ENCODE measurements at regions not wholly inside any gene's neighbourhood (a gene's known extent, or its start where the extent isn't known, plus 50 kb on each side); places are given as distances from the start of the nearest gene placed in this dataset.

DNA sequence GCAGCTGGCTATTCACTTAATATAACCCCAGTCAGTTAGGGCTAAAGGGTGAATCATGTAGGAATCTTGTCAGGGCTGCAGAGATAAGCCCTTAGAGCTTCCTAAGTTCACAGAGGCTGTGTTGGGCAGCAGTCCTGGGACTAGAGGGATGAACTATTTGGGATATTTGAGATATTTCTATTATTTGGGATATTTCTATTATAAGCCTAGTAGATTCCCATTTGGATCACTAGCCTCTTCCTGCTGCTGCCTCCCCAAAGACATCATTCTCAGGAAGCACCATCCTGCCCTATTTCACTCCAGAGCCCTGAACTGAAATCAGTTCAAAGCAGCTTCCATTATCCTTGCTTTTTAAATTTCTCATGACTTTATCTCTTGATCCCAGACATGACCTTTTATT is 501.3 kb downstream of the NUF2 start:
- no peak for DNase-seq

DNA sequence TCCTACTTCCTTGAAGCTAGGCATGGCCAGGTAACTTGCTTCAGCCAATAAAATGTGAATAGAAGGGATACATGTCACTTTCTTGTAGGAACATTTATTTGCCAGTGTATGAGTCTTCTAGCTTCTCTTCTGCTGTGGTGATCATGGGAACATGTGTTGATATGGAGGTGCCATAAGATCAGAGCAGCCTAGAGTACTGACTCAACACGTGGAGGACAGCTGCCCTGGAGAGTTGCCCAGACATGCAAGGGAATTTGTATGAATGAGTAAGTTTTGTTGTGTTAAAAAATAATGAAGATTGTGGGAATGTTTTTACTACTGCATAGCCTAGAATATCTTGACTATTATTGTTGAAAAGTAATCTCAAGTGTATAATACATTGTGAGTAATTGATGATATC is 502.3 kb downstream of the NUF2 start:
- no peak for DNase-seq

DNA sequence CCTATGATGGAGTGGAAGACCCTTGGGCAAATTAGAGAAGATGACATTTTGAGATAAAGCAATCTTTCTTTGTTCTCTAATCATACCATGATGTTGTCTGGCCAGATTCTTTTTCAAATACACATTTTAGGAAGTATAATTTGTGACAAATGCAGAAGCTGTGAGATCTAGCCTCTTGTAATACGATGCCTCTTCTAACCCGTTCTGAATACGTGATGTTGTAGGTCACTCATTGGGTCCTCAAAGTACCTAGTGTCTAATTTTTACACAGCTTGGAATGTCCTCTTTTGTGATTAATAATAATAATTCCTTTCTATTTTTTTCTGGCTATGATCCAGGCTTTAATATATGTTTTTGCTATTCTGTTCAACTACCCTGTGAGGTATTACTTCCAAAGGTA is 502.7 kb downstream of the NUF2 start:
- no peak for DNase-seq

DNA sequence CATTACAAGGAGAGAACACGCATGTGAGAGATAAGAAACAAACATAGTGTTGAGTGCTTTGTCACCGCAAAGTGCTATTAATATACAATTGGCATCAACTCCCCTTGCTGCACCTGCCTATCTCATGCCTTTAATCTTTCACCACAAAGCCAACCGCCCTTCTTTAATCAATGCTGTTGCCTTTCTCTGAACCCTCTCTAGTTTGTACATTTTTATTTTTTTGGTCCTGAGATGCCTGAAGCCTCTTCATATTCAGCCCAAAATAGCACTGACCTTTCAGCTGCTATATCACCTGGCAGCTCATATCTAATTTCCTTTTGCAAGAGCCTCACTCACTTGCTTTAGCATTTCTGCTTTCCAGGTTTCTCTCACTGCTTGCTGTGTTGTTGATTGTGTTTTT is 504.7 kb downstream of the NUF2 start:
- DNase-seq = no peak

DNA sequence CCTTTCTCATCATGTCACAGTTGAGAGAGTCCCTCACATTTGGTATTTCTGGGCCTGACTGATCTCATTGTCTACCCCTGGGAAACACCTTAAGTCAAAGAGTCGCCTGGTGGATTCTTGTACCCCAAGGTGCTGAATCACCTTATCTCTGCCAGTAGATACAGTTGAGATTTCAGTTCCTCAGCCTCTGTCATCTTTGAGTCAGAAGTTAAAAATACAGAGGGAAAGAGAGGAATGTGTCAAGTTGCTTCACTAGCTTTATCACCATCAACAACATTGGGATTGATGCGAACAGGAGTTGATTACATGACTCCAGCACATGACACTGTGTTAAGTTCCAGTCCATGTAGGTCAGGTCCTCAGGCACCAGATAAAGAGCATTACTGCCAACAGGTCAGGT is 513.0 kb downstream of the NUF2 start:
- DNase-seq = no peak

DNA sequence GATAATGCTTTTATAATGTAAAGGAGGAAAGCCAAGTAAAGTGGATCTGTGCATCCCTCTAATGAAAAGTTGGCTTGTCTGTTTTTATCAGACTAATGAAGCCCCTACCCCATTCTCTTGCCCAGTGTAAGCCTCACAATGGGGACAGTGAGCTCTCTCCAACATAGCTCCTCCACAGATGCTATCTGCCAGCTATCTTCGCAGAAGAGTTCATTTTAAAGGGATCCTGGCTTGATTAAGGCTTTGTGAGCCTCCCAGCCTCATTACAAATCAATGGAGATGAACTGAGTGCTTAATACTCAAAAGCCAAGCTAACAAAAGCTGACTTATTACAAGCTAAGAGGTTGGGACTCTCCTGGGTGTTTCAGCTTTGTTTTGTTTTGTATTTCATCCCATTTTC is 514.7 kb downstream of the NUF2 start:
- no peak for DNase-seq

DNA sequence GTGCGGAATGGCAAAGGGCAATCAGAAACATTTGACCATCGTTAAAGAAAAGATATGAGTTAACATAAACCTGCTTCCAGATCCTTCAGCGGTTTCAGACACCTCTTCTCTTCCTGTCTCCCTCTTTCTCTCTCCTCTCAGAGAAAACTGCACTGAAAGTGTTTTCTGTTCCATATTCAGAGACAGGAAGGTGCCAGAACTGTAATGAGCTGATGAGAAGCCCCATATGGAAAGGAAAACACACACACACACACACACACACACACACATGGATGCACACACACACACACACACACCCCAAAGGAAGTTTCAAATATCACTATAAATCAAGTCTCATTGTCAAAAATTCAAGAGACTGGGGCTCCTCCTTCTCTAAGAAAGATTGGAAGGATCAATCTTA is 515.5 kb downstream of the NUF2 start:
- DNase-seq = no peak

DNA sequence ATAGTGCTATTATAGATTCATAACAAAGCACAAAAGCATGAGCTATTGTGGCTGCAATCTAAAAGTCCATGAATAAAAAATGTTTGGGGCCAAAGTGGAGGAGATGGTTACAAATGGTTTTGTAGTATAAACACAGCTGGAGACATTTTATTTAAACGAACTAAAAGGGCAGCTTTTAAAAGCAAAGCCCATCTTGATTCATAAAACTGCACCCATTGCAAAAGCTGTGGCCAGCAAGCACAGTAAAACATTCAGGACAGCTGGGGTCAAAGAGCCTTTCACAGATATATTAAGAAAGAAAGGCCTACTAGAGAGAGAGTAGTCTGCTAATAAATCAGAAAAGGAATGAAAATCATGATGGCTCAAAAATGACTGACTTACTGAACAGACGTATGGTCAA is 520.8 kb downstream of the NUF2 start:
- DNase-seq = no peak

DNA sequence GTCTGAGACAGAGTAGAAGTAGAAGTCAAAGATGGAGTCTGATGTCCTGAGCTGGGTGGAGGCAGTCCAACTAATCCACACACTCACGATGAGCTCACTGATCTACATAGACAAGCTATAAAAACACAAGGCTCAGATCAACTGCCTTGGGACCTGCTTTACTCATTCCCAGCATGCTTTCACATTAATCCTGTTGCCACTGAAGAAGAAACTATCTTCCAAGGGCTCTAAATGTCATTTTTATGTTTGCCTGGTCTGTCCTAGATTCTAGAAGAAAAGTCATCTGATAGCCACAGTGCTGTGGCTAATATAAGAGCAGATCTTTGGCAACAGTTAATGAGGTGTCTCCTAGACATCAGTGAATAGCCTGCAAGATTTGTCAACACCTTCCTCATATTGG is 522.7 kb downstream of the NUF2 start:
- DNase-seq = no peak

DNA sequence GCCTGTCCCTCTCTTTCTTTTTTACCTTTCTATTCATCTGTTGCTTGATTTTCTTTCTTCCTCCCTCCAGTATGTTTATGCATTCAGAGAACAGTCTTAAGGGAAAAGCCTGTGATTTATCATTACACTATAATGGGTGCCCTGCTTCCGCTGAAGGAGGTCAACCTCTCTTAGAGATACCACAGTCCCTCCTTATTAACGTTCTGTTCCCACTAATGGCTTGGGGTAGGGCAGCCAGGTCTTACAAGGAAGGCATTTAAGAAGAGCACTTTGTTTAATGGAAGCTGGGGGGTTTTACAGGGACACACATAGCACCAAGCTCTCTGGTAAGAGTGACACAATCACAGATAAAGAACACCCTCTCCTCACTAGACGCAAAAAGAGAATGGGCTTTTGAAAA is 523.5 kb downstream of the NUF2 start:
- DNase-seq = no peak

DNA sequence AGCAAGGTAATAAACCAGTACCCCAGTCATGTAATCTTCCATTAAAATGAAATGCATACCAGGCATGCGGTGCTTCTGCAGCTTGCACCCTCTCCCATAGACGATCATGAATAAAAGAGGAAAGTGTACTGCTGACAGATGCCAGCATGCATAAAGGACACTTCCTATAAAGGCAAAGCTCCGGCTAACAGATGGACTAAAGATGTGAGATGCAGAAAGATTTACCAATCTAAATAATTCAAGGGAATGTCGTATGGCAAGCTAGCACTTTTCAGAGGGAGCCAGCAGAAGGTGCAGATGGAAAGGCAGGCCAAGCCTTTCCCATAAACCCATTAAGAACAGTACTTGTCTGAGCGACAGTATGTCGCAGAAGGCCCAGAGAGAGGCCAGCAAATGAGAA is 542.0 kb downstream of the NUF2 start:
- no peak for DNase-seq

DNA sequence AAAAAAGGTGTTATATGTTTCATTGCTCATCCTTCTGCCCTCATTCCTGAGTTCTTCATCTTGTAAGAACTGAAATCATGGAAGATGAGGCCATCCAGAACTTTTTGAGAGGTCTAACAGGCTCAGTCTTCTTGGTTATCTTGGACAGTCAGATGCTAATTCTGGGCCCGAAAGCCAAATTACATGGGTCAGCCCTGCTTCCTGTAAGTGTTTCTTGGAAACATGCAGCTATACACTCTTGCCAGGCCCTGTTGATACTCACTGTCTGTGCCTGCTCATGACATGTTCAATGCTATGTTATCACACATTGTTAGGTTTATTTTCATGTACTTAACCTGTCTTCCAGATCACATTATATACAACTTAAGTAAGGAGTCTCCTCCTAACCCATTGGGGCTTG is 542.5 kb downstream of the NUF2 start:
- DNase-seq = no peak

DNA sequence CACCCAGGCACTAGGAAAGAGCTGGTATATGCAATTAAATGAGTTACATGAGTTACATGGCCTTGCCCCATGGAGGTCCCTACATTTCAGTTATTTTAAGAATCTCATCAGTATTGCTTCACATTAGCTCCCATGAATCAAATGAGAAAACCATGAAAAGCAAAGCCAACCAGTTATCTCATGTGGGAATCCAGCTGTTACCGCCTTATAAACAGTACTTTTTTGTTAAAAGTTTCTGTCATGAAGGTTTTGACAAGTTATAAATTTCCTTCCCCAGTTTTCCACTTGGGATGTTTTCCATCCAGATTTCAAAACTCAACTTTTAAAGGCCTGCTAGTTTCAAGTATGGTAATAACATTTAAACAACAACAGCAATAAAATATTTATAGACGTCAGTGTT is 544.8 kb downstream of the NUF2 start:
- no peak for DNase-seq

DNA sequence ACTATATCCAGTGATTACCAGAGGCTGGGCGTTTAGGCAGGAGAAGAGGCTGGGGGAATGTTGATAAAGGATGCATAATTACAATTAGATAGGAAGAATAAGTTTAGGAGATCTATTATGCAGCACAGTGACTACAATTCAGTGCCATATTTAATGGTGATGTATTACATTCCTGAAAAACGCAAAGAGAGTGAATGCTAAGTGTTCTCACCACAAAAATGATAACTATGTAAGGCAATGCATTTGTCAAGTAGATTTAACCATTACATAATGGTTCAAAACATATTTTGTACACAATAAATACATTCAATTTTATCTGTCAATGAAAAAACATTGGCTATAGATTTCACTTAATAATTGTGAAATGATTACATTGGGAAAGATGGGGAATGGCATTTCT is 548.9 kb downstream of the NUF2 start:
- DNase-seq = no peak

DNA sequence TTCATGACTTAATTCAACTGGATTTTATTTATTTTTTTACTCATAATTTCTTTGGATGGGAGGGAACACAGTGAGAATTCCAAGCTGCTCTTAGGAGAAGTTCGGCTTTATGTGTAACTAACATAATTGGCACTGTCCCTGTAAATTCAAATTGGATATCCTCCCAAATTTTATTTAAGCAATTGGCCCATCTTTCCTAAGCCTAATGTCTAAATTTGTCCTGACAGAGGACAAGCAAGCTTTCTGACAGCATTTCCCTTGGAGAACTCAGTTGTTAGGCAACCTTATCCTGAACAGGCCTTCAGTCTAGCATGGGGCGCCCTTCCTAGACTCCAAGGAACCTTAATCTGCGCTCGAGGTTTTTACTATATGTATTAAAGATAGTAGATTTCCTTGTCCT is 550.3 kb downstream of the NUF2 start:
- DNase-seq = no peak

DNA sequence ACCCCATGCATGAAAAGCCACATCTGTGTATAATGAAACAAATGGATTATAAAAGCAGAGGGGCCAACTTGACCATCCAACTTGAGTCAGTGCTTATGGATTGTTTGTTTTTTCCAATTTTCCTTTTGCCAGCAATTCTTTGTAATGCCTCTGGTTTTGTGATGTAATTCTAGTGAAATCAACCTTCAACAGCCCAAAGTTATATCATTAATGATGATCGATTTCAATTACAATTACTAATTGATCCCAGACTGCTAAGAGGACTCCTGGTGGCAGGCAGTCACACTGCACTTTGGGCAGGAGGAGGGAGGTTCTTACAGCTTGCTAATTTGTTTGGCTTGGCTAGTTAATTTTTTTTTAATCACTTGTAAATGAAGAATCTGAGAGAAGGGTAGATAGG is 552.3 kb downstream of the NUF2 start:
- DNase-seq = no peak

DNA sequence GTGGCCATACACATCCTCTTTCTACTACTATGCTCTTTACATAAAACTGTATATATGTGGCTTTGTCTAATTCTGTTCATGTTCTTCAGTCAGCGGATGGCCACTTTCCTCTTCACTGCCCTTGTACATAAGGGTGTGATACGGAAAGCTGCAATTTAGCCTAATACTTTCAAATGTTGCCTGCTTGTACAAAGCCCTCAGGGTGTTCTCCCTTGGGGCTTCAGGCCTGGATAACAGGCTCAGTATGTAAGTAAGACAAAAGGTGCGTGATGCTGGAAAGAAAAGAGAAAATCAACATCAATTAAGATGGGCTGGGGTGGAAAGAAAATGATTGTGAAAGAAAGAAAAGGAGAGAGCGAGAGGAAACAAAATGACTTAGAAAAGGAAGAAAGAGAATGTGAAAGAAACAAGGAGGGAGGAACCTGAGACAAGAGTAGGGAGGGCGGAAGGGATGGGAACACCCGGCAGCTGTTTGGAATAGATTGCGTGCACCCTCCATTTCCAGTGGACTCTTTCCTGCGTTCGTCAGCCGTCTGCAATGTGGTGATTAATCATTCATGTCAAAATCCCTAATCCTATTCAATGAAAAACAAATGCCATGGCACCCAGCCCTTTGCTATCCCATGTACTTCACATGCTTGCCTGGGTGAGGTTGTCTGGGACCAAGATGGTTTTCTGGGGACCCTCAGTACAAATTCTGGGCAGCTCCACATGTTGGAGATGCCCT is 553.6 kb downstream of the NUF2 start:
- peak; percentile 44 for DNase-seq

DNA sequence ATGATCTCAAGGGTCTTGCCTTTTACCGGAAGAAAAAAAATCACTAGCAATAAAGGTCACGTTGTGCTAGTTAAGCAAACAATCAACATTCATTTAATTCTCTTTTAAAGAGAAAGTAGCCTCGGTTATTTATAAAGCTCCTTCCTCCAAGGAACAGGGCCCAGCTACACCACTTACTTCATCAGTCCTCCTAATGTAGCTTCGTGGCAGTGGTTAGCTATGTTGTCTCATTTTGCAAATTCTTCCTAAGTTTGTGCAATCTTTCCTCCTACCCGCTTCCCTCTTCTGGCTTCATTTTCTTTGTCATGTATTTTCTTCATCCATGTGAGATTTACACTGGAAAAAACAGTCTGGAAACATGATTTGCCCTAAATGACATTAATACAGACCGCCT is 554.2 kb downstream of the NUF2 start:
- DNase-seq = no peak

DNA sequence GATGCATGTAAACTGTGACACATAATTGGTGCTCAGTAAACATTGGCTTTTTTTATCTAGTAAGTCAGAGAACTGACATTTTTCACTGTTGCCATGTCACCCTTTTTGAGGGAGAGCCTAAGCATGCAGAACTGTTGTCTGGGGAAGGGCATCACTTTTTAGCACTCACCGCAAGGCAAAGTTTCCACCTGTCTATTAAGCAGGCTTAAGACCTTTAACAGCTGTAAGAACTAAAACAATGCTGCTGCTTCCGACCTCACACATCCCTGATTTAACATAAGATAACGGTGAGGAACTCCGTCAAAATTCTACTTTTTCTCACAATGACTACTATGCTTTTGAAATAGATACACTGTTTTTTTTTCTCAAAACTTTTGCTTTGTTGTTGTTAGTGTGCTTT is 554.8 kb downstream of the NUF2 start:
- no peak for DNase-seq

DNA sequence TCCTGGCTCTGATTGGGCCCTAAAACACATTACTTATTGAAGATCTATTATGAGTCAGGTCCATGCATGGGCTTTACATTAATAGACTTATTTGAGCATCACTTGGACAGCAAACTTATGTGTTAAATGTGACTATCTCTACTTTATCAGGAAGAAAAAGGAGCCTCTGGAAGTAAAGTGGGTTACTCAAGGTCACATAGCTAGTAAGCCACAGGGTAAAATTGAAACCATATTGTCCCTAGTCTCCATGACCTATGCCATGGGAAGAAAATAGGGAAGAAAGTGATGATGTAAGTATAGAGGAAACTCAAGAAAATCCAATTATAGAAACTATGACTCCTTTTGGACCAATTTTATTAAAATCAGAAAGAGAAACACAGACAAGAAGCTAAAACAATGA is 555.3 kb downstream of the NUF2 start:
- no peak for DNase-seq

DNA sequence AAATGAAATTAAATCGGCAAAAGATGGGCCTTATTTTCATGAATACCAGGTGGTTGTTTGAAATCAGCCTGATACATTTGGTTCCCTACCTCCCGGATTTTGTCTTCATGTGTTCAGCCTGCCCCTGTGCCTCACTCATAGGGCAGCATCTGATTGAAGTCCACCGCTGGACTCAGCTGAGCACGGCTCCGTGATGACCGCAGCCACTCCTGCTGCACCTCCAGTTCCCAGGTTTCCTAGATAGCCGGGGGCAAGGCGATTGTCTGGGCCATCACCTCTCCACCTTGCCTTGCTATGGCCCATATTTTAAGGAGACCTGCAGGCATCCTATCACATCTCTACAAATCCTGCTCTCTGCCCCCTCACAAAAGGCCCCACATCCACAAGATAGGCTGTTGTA is 563.8 kb downstream of the NUF2 start:
- DNase-seq = no peak

DNA sequence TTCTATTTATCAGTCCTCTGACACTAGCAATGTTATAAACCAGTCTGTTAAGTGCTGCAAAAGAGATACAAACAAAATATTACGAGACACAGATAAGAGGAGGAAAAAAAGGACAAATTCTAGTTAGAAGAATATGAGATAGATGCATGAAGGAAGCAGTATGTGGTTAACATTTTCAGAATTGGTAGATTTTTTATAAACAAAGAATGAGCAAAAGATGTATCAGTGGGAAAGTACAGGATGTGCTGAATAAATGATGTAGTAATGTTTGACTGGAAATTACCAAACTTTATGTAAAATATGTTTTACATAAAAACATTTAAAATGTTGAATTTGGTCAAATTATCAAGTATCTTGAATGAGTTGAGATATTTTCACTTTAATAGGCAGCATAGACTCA is 574.2 kb downstream of the NUF2 start:
- DNase-seq = no peak

DNA sequence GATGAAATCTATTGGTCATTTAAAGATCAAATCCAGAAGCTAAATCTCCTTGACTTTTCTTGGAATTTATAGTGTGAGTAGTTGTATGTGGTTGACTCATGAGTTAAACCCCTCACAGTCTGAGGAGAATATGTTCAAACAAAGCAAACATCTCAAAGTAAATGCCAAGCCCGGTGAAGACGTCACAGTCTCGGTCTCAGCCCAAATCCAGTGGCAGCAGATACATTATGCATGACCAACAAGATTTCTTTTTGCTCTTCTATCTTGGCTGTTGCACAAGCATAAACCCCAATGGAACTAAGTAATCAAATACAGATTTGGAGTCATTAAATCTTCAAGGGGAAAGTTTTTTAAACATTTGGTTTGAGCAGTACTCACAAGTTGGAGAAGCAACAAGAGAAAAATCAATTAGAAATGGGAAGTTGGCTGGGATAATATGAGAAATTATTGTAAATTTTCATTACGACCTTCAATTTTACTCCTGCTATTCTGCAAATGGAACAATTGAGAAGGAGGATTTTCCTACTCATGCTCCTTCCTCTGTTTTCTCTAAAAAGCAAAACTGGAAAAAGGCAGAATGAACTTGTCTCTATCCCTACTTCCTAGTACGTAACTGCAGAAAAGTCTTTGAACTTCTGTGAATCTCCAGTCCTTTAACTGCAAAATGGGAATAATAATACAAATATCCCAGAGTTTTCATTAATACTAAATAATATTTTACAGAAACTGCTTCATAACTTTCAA is 575.8 kb downstream of the NUF2 start:
- peak; percentile 41 for DNase-seq

DNA sequence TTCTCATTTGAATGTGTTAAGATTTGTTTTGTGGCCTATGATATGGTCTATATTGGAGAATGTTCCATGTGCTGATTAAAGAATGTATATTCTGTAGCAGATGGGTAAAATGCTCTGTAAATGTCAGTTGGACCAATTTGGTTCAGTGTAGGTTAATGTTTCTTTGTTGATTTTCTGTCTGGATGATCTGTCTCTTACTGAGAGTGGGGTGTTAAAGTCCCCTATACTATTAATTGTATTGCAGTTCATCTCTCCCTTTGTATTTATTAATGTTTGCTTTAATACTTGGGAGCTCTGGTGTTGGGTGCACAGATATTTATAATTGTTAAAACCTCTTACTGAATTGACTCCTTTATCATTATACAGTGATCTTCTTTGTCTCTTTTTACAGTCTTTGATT is 584.5 kb downstream of the NUF2 start:
- no peak for DNase-seq

Measured in right hindlimb (tissue), 1 donor.